CD4-positive, alpha-beta T cell treated with Interleukin-10 for 1 hour (primary cell): ENCODE measurements at regions not wholly inside any gene's neighbourhood (a gene's known extent, or its start where the extent isn't known, plus 50 kb on each side); places are given as distances from the start of the nearest gene placed in this dataset.

Experiments
- DNase-seq: peaks from one replicate; pipeline ENCODE4 v3.0.0-alpha.2; 2020

DNA sequence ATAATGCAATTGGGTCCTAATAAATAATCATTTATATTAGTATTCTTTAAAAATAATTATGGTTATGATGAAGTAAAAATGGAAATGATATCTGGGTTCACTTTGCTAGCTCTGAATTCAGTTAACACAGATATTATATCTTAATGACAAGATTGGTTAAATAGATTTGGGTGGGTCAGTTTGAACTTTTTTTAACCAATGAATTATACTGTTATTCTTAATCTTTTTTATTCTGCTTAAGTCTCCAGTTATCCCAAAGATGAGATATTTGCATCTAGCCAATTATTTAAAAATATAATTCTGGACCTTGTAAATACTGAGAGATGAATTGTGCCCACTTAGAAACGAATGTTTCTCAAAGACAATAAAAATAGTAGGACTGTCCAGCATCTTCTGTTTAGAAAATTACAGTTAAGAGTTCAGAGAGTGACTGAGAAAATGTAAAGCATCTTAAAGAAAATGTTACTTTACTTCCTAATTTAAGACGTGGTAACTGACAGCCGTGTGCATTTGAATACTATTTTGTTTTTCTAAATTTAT, 345.2 kb downstream of the USP25 start:
- no peak for DNase-seq

DNA sequence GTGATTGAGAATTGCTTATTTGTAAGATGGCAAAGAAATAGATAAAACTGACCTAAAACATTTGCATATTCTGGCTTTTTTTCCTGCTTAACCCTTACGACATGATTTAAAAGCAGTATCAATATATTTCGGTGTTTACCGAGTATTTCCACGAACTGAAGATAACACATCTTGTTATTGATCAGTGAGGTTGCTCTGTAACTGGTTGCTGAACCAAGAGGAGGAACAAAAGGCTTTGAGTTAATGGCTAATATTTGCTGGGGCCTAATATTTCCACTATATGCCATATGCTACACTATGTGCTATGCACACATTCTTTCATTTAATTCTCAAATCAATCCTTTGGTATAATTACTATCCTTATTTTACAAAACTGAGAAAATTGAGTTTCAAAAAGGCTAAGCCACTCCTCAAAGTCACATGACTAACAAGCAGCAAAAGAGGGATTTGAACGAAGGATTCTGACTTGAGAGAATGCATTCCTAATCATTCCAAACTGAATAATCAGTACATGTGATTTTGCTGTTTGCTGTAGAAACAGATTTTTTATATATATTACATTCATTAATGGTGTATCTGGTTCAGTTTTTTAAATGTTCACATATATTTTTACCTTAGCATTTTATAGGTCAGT, 346.0 kb downstream of the USP25 start:
- DNase-seq: no peak

DNA sequence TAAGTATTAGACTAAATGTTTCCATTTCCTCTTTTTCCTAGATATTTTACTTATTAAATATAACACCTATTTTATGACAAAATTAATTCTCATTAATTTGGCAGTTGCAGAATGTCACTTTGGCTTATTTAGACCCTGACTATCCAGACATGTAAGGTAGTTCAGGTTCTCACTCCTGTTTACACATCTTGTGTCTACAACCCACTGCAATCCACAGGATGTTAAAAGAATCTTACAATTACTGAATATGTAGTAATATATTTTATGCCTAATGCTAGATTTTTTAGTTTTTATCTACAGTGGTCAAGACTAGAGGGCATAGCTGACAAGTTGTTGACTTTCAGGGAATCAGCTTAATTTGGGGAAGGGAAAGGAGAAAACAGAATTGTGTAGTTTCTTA, 346.7 kb downstream of the USP25 start:
- DNase-seq: no peak

GRCh38 chr21:16078382-16078781, 348.6 kb downstream of the USP25 start:
- no peak for DNase-seq

DNA sequence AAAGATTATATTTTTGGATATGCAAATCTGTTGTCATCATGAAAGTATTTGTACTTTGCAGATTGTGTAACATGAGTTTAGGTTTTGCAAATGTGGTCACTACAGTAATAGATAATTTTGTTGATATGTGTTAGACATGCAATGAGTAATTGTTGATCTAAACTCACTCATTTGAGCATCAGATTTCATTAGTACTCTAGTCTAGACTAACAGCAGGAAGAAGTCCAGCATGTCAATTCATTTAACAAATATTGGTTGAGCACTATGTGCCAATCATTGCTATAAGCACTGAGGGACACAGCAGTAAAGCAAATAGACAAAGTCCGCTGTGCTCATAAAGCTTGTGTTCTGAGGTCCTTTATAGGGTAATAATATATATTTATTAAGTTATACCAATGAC, 350.0 kb downstream of the USP25 start:
- no peak for DNase-seq

DNA sequence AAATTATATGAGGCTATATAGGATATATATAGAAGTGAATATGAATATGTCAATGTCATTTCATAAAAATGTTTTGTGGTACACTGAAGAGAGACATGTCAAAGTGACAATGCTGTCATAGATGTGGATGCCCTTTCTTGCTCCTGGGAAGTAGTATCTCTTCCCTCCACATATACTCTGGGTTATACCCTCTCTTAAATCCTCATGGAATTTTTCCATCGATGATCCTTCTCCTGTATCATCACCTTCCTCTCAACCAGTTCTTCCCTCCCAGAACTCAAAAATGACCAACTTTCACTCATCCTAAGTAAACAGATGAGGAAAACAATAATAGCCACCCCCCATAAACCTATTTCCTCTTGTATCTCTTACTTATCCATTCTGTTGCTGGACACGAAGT, 351.5 kb downstream of the USP25 start:
- DNase-seq: no peak

DNA sequence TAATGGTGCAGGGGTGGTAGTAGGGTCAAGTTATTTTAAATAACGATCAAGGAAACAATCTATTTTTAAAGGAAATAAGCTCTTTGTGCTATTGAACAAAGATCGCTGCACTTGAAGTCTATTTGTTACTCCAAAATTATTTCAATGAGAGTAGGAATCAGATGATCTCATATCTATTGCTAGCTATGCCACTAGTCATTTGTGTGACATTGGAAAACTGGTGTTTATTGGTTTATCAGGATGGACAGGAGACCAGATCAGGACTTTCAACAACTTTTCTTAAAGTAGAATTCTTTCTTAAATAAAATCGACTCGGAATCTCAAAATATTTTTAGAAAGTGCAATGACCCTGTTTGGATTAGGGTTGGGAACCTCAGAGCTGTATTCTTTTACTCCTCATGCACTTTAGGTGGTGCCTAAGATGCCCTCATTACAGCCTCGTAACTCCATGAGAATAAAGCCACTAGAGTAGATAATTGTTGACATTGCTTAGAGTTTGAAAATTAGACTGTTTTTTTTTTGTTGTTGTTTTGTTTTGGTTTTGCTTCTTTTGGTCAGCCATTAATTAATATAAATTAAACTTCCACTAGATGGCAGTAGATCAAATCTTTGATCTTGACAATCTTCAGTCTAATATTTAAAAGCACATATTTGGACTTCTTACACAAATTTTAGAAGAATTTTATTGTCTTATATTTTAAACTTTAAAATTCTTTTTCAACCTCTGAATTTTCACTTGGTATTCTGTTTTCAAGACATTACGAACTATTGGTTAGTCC, 352.4 kb downstream of the USP25 start:
- no peak for DNase-seq

- DNase-seq: no peak
Observed at GRCh38 chr21:16084776-16085364, 355.1 kb downstream of the USP25 start.

DNA sequence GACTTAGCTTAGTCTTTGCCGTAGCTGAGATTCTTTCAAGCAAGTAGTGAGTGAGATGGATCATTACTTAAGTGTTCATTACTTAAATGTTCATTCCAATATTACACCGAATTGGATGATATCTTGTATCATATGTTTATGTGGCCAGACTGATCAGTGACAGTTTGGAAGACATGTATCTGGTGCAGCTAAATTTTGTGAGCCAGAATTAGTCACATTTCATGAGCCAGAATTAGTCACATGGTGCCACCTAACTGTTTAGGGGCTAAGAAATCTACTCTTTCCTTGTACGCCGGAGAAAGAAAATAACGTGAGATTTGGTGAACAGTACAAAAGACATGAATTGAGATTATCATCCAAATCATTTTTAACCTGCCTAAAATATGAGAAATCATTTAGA, 355.6 kb downstream of the USP25 start:
- DNase-seq: no peak

DNA sequence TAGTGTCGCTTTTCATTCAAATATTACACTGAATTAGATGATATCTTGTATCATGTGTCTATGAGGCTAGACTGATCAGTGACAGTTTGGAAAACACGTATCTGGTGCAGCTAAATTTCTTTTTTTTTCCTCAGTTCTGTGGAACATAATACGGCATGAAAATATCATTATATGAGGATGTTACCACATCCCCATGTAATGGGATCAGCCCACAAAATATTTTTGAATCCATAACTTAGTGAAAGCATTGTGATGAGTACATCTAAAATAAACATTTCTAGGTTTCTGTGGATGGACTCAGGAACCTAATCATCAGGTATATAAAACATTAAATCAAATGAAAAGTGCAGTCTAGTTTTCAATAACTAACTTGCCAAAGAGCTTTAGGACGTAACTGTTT, 356.3 kb downstream of the USP25 start:
- DNase-seq: no peak

DNA sequence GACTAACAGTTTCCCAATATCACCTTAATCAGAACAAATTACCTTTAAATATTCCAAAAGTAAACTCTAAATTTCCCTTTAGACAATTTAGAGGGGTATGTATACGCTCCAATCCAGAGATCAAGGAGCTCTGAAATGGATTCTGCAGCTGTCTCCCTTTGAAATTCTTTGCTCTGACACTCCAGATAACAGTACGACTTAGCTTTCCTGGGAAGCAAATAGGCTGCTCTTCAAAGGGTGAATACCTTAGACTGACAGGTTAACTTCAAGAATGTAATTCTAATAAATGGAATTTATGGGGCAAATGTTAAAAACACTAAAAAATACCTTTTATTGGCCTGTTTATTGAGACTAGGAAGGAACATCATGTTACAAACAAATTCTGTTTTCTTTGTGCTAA, 357.2 kb downstream of the USP25 start:
- DNase-seq: no peak

DNA sequence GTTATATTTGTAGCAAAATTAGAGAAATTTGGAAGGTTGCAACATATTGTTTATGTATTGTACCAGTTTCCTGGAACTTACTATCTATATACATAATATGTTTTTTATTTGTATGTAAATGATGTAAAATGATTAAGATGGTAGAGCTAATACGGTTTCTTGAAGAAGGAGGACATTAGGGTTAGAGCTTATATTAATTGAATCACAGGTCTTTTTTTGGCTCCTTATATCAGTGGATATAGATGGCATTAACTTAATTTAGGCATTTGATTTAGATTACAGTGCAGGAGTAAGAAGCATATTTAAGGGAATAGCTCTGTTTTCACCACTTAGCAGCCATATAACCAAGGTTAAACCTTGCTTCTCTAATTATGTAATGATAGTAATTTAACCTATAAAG, 357.7 kb downstream of the USP25 start:
- no peak for DNase-seq

GRCh38 chr21:16088056-16088455, 358.3 kb downstream of the USP25 start:
- DNase-seq: no peak

GRCh38 chr21:16095005-16095404, 365.2 kb downstream of the USP25 start:
- DNase-seq: no peak

DNA sequence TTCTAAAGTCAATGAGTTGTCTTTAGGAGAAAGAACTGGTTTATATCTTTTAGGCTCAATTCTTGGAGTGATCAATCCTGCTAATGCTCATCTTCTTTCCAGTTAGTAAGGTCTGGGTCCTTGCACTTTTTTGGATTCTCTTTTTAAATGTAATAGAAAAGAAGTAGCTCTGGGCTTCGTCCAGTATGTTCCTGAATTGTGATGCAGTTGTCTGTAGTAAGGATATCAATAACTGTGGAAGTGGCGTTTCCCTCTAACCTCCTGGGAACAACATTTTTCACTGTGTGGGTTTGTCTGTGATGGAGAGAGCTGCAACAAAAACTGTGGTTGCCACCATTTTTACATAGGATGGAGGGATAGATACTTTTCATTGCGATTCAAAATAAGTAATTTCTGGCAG, 367.2 kb downstream of the USP25 start:
- no peak for DNase-seq

- DNase-seq: no peak
Observed at GRCh38 chr21:16102113-16102512, 372.3 kb downstream of the USP25 start.

DNA sequence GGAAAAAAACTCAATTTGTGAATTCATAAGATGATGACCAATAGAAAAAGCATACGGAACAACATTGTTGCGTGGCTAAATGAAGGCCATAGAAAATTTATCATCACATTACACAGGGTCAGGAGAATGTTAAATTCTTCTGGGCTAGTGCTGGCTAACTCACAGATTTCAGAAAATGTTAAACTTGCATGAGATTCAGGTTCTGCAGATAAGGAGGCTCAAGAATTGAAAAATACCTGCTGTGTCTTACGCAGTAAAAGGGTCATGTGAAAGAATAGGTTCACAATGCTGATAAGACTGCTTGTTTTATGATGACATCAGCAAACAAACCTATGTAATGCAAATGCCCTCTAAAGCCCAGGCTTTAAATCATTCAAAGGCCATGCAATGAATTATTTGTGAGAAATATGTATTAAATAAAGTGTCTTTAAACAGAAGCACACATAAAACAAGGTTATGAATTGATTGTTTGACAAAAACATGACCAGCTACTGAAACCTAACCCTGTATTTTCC, 378.8 kb downstream of the USP25 start:
- no peak for DNase-seq

DNA sequence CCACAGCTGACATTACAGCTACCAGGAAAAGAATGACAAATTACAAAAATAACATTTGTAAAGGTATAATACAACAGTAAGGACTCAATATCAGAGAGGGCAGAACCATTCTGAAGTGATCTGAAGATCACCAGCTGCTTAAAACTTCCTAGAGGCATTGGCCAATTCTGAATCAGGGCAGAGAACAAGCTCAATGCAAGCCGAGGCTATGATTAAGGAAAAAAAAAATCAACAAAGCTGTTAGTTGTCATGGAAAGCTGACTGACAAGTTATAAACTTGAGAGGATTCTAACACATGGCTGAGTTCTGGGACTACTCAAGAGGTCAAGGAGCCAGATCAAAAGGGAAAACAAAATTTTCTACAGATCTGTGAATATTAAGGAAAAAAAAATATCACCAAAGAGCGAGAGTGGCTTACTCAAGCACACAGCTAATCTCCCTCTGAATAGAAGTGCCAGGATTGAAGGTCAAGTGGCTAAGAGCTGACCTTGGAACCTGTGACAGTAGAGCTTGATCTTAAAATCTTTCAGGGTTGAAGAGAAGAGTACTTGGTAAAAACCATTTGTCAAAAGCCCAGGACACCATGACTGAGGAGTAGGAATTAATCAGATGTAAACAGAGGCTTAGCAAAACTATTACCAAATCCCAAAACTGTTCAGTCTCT, 383.4 kb downstream of the USP25 start:
- no peak for DNase-seq

GRCh38 chr21:16115461-16115860, 385.7 kb downstream of the USP25 start:
- DNase-seq: no peak

DNA sequence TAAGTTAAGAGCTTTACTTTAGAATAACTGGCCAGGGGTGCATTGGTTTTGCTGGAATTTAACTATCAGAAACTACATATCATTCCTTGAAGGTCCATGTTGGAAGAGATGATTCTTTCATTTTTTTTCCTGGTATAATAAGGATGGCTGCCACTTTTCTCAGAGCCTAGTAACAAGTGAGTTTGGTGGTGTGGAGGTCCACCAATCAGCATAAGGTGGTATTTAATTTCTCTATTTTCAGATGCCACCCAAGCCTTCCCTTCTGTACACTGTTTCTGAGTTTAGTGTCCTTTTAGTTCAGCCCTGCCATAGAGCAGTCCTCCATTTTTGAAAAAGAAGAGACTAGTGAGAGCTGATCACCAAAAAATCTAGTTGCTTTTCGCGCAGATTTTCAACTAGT, 386.3 kb downstream of the USP25 start:
- DNase-seq: no peak

DNA sequence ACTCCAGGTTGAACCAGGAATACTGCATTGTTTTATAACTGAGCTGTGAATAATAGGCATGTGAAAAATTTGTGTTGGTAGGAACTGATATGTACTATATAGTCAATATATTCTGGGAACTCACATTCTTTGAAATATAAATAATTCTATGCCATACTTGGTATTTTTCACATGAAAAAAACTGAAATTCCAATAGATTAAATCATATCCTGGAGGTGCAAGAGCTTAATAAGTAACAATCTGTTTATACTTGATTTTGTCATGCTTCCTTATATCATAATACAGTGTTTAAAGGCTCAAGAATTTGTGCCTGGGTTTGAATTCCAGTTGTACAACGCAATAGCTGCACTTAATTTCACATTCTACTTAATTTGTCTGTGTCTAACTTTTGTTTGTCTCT, 387.0 kb downstream of the USP25 start:
- DNase-seq: no peak

DNA sequence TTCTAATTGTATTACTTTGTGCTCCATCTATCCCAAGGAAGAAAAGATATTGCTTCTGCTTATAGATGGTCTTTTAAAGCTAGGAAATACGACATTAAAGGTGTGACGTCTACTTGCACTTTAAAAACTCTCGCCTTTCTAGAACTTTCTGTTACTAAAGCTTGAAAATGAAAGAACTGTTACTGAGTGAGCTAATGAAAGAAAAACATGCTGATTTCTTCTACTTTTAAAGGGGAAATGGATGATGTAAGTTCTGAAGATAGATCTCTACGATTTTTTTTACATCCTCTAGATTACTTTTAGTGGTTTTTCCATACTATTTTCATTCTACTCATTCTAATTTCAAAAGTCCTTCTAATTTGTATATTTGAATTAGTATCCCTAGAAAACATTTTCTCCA, 387.5 kb downstream of the USP25 start:
- no peak for DNase-seq

GRCh38 chr21:16117851-16118590, 388.2 kb downstream of the USP25 start:
- DNase-seq: no peak
